ENCODE measurements at regions not wholly inside any gene's neighbourhood (a gene's known extent, or its start where the extent isn't known, plus 50 kb on each side); places are given as distances from the start of the nearest gene placed in this dataset.

DNA sequence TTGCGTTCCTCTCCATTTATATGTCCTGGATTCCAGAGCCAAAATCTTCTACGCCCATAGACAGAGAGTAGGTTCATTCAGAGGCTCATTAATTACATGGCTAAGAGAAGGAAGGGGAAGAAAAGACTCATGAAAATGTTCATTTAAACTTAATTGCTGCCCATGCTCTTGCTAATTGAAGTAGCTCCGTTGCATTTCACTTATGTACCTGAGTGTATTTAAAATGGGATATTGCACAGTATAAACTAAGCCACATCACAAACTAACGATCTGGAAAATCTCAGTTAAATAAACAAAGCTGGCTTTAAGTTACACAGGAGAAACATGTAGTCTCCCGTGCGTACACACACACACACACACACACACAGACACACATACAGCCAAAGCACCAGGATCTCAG is 269.2 kb downstream of the CDC5L start:
- Histone ChIP-seq H2BK12ac (ENCODE audit: insufficient read length, low read depth, low read length) (no peak overlapping the region), H3K4me1 (ENCODE audit: insufficient read depth, low read length) (peaks cover 12% of the 10 kb centered on the region), H3T11ph (ENCODE audit: low read length) (no peak overlapping the region), H2BK5ac (ENCODE audit: insufficient read length, low read length) (no peak overlapping the region), H3K18ac (ENCODE audit: insufficient read length, low read depth, low read length) (no peak overlapping the region), H4K5ac (ENCODE audit: insufficient read length, low read depth, low read length) (no peak overlapping the region), H3K23ac (ENCODE audit: insufficient read length, low read depth, low read length) (no peak overlapping the region), H3K9ac (ENCODE audit: extremely low read depth, insufficient read length, low read length) (no peak overlapping the region), H3K56ac (ENCODE audit: insufficient read length, low read depth, low read length) (no peak overlapping the region), H2BK20ac (ENCODE audit: low read depth, low read length, poor library complexity, severe bottlenecking) (no peak overlapping the region), H3K23me2 (ENCODE audit: insufficient read length, low read depth, low read length, poor library complexity, severe bottlenecking) (no peaks in the 10 kb centered on the region), H3K4ac (ENCODE audit: low read depth, low read length) (no peak overlapping the region), H3K27ac (ENCODE audit: insufficient read length, low read depth, low read length) (no peak overlapping the region), H3K79me1 (ENCODE audit: insufficient read depth, low read depth, low read length, poor library complexity, severe bottlenecking) (no peaks in the 10 kb centered on the region), H4K91ac (ENCODE audit: insufficient read length, low read depth, low read length) (no peak overlapping the region), H4K20me1 (ENCODE audit: control insufficient read depth, insufficient read depth, insufficient read length) (no peaks in the 10 kb centered on the region), H3K9me3 (ENCODE audit: control insufficient read depth, low read depth, low read length) (no peaks in the 10 kb centered on the region), H3K27me3 (ENCODE audit: insufficient read depth, low read length) (no peaks in the 10 kb centered on the region), H3K14ac (ENCODE audit: insufficient read depth, low read length) (no peak overlapping the region), H2AFZ (ENCODE audit: low read length) (no peak overlapping the region), H3K79me2 (ENCODE audit: insufficient read depth, low read length) (no peaks in the 10 kb centered on the region), H4K8ac (replicated peaks; ENCODE audit: insufficient read length, low read depth, low read length) (no peak overlapping the region), H2BK15ac (ENCODE audit: low read depth, low read length) (no peak overlapping the region), H3K4me2 (ENCODE audit: insufficient read depth, insufficient read length, low read length) (no peak overlapping the region), H2AK5ac (ENCODE audit: insufficient read length, low read length) (no peak overlapping the region), H2BK120ac (ENCODE audit: low read depth, low read length, poor library complexity, severe bottlenecking) (no peak overlapping the region)
- Mint-ChIP-seq H3K36me3 (ENCODE audit: insufficient read depth in 1 of 3, low read depth in 3 of 3) (peaks cover 0 to 4% (median 0%) of the 10 kb centered on the region in 3 experiments; a peak in 2 of 7 replicates), H3K4me1 (peaks cover 27 to 30% of the 10 kb centered on the region in 2 experiments), H3K4me3 (no peak overlapping the region), H3K27me3 (ENCODE audit: low read depth) (peaks cover 4% of the 10 kb centered on the region), H3K27ac (no peak overlapping the region), H3K9me3 (peaks cover 3 to 6% of the 10 kb centered on the region in 2 experiments; a peak in 3 of 5 replicates)
- DNase-seq: no peak
- no CpG with 5 or more reads among the region's 6 CpGs for WGBS (ENCODE audit: extremely low coverage, insufficient read length, low lambda C conversion rate)
- TF ChIP-seq CTCF (conservative IDR thresholded peaks at IDR 0.05): no peak

Data from H9 (cell line).